Epithelial cell of prostate (primary cell): ENCODE measurements at regions not wholly inside any gene's neighbourhood (a gene's known extent, or its start where the extent isn't known, plus 50 kb on each side); places are given as distances from the start of the nearest gene placed in this dataset.

ENCODE experiments used
- DNase-seq: peaks from one replicate; pipeline ENCODE4 v3.0.0-alpha.2; 2011; ENCODE audit warnings: low read depth, low spot score
- H3K27ac ChIP-seq: fragments of 450-650 bp; 2 replicates; pipeline ENCODE4 v1.5.1; 2017; ENCODE audit warnings: mild to moderate bottlenecking

DNA sequence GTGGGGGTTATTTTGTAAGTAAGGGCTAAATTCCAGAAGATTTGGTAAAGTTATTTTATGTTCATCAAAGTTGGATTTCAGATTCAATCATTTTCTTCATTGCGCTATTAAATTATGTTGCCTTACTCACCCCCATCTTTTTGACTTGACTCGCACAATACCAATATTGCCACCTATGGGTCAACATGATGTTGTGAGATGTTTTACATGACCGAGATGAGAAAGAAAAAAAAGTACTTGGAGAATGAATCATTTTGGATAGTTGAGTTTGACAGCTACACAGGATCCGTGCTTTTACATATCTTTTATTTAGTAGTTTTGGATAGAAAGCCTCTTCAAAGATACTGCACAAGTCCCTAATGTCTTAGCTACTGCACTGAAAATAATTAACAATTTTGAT lies 224.2 kb upstream of the EMCN start:
- no peak overlapping the region for H3K27ac ChIP-seq
- DNase-seq = peak; percentile 22

DNA sequence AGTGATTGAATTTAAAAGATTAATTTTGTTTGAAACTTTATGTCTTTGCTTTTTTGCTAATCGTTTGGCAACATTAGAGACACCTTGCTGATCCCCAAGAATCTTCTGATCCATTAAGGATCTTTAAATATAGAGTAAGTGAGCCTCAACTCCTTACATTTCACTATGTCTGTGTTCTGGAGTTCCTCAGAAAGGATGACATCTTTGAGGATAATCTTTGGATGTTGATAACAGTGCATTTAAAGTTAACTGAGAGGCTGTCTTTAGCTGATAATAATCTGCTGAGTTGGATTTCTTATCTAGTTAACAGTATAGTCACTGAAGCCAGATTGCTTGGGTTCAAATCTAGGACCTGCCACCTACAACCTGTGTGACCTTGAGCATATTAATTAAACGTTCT lies 221.6 kb upstream of the EMCN start:
- H3K27ac ChIP-seq = no peak overlapping the region
- DNase-seq = no peak

DNA sequence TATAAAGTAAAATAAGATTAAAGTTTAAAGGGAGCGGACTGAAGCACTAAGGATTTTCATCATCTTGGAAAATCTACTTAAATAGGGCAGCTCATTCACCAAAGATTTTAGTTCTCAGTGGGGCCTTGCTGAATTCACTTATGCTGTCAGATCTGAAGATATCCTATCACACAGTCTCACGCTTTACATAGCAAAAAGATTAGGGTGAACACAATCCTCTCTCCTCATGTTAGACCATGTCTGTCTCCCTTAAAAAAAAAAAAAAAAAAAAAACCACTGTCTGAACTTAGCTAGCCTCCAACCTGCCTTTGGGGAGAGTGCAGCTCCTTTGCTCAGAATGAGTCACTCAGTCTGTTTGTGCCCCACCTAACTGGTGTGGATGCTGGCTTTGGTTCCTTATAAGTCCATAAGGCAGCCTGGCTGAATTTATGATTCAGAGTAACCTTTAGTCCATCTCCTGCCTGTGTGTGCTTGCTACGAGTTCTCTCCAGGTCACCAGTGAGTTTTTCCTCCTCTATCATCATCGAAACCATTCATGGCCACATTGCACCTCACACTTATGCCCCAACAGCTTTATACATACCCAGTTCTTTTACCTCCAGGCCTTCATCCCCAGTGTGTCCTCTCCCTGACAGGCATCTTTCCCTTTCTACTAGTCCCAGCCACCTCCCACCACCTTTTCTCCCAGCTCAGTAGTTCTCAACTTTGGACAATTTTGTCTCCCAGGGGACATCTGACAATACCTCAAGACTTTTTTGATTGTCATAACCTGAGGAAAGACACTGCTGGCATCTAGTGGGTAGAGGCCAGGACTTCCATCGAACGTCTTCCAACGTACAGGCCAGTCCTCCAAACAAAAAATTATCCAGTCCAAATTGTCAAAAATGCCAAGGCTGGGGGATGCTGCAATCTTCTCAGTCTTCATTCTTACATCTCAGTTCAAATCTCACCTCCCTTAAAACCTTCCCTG lies 220.7 kb upstream of the EMCN start:
- H3K27ac ChIP-seq = peak overlapping the region; percentile 76
- DNase-seq = peak; percentile 96

DNA sequence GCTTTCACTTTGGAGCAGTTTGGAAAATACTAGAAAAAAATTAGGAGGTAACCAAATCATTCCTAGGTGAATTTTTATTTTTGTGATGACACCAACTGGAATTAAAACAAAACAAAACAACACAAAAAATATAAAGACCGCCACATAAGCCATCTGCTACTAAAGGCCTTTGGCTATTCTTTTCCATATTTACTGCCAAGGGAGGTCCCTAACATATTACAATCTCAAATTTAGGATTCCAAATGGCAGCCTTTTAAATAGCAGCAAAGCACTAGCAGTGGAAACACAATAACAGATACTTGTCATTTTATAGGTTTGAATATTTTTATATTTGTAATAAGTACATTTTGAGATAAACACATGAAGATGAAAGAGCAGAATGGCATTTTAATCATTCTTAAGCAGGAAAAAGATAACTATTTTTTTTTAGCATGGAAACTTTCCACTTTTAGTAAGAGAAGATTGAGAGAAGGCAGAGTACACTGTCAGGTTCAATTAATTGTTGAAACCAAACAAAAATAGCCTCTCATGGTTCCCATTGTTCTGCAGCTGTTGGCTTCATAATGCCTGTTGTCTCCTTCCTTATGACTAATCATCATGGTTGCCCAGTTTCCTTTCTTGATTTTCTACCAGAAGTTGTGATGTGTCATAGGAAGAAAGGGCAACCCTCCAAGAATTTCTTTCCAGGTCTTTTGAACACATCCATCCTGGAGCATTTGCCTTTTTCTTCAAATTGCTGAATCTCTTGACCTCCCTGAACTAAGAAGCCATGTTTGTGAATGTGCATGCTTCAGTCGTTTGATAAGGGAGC lies 219.0 kb upstream of the EMCN start:
- peak; percentile 75 for DNase-seq

DNA sequence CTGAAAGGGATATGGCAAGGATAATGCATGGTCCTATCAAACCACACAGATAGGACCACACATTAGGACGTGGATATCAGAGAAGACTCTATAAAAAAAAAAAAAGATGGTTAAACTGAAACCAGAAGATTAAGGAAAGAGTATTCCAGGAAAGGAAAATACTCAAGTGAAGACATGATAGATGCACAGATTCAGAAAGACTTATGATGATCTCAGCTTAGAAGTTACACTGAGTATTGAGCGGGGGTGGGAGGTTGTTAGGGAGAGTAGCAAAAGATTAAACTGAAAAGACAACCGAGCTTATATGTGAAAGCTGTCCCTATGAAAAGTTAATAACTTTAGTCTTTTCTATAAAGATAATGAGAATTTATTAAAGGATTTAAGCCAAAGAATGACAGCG lies 211.0 kb upstream of the EMCN start:
- no peak for DNase-seq
- H3K27ac ChIP-seq = no peak overlapping the region

More for the DNA sequence above, 219.0 kb upstream of the EMCN start:
- peak overlapping the region; percentile 76 for H3K27ac ChIP-seq

DNA sequence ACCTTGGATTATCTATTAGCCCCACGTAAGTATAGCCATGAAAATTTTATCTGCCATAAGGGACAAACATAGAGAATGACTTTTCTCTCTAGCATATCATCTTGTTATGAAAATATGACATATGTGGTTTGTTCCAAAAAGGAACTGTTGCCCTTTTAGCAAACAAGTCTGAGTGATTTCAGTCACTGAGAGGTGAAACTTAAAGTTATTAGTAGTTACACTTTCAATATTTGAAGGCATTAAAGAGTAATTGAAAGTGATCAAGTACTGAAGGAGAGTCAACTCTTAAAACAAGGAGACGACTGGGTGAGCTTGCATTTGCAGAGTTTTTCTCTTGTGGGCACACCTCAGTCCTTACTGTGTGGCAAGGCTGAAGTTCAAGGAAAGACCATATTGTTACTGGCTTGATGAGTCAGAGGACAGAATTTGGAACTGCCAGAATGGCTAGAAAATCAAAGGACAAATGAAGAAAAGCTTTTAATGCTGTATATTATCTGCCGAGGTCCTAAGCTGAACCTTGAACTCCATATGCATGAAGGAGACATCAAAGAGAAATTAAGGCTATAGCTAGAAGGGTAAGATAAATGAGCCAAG lies 205.1 kb upstream of the EMCN start:
- no peak for DNase-seq
- no peak overlapping the region for H3K27ac ChIP-seq

DNA sequence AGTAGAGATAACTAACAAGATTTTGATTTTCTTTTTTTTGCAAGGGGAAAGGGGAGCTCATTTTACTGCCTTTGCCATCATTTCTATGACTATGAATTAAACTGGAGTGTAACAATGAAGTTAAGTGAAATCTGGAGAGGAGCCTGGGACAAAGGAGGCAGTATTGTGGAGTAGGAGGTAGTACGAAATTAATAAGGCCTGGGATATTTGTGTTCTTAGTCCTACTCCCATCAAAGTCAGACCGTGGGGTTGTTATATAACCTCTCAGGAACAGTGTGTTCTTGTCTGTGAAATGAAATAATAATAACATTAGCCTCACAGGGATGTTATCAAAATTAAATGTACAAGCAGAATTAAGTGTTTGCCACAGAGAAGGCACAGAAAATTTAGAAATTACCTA lies 204.3 kb upstream of the EMCN start:
- no peak overlapping the region for H3K27ac ChIP-seq
- no peak for DNase-seq

DNA sequence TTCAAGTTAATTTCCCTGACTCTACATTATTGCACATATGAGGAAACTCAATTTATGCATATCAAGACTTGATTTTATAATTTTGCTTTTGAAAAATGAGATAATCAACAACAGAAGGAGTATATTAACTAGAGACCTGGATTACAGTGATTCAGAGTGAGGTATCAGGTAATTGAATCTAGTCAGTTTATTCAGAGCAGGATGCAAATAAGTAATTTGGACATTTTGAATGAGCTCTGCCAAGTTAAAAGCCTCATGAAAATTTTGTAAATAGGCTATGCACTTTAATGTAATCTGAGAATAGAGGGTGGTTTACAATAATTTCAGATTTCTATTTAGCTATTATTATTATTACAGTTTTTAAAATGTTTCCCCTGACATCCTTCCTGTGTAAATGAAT lies 203.7 kb upstream of the EMCN start:
- no peak for DNase-seq
- H3K27ac ChIP-seq = no peak overlapping the region

DNA sequence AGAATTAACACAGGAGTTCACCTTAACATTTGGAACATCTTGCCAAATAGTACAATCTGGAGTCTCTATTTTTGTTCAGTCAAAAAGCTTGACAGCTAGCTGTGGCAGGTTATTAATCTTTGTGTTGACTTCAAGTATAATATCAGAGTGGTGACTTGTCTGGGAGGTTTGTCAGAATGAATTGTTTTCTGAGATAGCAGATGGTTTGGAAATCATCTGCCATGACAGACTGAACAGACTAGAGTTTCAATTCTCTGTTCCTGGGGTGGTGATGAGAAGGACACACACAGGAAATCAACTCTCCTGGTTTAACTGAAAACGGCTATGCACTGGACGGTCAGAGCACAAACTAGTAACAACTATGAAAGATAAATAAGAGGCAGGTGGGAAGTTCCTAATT lies 203.3 kb upstream of the EMCN start:
- no peak overlapping the region for H3K27ac ChIP-seq
- no peak for DNase-seq

DNA sequence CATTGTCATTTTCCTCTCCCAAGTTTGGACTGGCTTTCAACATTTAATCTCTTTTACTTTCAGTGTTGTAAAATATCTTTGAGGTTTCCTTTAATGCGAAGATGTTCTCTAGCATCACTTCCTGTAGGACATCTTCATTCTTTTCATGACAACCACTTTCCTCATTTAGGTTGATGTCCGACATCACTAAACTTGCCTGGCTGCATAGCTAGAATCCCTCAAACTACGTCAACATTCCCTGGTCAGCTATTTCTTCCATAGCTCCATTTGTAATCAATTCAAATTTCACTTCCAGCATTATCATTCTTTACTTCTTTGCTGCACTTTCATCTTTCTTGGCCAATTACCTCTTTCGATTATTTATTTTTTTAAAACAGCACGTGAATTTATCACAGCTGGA lies 198.6 kb upstream of the EMCN start:
- no peak for DNase-seq
- H3K27ac ChIP-seq = no peak overlapping the region

DNA sequence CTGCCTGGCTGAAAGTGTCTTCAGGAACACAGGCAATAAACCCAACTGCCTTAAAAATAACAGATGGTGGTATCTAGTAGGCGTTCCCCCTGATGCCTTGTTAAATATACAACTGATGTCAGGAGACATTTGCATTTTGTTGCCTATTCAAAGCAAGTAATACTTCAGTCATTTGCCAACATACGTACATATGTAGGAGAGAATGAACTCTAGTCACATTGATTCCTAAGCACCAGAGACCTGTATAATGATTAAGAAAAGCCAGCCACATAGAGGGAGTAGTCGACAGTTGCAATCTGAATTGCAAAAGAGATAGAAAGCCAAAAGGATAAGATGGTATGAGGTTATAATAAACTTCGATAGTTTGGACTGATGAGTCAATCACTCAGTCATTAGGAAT lies 191.0 kb upstream of the EMCN start:
- no peak overlapping the region for H3K27ac ChIP-seq
- no peak for DNase-seq

DNA sequence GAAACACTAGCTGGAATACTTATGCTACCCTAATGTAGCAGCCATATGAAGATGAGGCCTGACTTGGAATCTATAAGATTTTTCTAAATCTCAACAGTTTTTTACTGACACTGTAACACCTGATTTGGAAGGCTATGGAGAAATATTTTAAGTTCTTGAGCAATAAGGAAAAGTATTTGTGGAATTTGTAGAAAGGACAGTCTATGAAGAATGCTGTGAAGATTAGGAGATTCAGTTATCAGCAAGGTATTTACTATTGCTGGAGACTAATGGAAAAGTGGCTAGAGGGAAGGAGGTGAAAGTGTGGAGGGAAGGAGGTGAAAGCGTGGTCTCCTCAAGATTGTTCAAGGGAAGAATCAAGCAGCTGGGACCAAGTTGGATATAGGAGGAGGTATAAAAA lies 190.0 kb upstream of the EMCN start:
- H3K27ac ChIP-seq = no peak overlapping the region
- no peak for DNase-seq

DNA sequence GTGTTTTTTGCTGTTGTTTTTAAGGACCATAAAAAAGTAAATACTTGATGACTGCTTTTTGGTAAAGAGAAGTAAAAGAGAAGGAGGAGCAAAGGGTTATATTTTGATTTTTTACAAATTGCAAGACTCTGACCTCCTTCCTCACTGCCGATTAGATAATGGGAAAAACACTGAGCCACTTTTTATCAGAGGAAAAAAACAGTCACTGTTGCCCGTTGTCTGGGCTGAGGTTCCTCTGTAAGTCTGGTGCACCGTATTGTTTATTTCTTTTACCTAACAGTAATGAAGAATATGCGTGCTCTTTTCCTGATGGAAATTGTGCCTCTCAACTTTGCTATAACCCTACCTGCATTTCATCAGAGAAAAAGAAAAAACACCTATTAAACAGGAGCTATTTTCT lies 178.7 kb upstream of the EMCN start:
- no peak overlapping the region for H3K27ac ChIP-seq

DNA sequence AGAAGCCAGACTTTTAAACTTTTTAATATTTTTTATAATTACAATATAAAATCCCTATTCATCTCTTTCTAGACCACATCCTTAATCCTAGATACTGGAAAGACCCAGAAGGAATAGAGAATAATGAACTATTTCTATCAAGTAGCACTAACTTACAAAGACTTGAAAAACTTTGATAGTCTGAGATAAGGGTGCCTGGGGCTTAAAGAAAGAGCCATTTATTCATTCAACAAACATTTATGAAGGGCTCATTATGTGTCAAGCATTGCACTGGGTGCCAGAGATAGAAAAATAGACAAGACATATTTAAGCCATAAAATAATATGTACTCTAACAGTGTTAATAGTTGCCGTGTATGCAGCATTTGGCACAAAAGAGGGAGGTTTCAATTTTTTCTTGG lies 178.0 kb upstream of the EMCN start:
- DNase-seq = no peak
- no peak overlapping the region for H3K27ac ChIP-seq

More for the DNA sequence above, 178.7 kb upstream of the EMCN start:
- no peak for DNase-seq

DNA sequence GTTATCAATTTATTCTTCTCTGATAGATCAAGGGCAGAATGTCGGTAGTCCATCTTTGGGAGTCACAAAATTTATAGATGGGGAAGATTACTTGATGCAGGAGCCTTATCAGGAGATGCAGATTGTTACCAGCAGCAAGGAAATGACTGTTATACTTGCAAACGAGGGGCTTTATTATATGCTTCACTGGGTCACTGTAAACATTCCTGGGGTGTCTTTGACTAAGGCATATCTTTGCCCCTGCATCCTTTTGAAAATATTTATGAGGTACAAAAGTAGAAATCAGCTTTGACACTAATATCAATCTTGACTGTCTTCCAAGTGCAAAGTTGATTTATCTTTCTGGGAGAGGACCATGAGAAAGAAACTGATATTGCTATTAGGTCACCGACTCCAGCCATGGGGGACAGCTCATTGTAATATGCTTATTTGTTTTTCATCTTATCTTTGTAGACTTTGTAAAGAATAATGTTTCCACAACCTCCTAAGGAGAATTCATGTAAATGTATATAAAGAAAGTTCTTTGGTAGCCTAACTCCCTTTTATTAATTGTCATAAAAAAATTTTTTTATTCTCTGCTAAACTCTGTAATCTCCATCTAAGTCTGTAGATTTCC lies 177.3 kb upstream of the EMCN start:
- DNase-seq = no peak
- no peak overlapping the region for H3K27ac ChIP-seq

DNA sequence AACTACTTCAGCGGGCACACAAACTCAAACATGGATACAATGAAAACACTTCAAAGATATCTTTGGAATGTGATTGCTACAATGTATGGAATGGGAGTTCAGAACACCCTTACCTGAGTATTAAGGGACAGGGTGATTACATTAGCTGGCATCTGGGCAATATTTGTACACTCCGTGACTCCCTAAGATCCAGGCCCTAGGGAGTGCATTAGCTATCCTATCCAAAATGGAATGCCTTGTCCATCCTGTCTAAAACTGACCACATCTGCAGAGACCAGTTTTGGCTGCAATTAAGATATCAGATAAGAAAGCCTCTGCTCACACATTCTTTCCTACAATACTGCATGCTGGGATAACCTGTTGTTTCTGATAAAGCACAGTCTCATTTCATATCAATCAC lies 176.6 kb upstream of the EMCN start:
- H3K27ac ChIP-seq = no peak overlapping the region
- no peak for DNase-seq

DNA sequence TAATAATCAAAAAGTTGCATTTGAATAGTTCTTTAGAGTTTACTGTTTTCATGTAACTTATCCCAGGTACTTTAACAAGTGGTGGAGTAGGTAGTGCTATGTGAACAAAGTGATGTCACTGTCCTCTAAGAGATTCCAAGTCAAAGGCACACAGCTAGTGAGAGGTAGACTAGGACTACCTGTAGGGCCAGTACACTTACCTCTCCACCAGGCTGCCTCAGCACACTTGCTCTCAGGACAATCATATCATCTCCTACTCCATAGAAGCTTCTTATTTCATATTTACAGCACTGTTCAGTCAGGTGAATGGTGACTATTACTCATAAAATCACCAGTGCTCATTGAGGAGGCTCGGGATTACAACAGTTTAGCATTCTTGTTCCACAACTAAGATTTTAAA lies 173.0 kb upstream of the EMCN start:
- no peak overlapping the region for H3K27ac ChIP-seq
- DNase-seq = no peak

DNA sequence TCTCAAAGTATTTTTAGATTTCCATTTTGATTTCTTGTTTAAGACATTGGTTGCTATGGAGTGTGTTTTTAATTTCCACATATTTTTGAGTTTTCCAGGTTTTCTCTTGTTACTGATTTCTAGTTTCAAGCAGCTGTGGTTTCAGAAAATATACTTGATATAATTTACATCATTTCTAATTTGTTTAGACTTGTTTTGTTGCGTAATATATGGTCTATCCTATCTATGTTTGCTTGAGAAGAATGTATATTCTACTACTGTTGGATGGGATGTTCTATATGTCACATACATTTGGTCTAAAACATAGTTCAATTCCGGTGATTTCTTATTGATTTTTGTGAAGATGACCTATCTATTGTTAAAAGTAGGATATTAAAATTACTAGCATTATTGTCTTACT lies 170.5 kb upstream of the EMCN start:
- no peak overlapping the region for H3K27ac ChIP-seq
- no peak for DNase-seq

DNA sequence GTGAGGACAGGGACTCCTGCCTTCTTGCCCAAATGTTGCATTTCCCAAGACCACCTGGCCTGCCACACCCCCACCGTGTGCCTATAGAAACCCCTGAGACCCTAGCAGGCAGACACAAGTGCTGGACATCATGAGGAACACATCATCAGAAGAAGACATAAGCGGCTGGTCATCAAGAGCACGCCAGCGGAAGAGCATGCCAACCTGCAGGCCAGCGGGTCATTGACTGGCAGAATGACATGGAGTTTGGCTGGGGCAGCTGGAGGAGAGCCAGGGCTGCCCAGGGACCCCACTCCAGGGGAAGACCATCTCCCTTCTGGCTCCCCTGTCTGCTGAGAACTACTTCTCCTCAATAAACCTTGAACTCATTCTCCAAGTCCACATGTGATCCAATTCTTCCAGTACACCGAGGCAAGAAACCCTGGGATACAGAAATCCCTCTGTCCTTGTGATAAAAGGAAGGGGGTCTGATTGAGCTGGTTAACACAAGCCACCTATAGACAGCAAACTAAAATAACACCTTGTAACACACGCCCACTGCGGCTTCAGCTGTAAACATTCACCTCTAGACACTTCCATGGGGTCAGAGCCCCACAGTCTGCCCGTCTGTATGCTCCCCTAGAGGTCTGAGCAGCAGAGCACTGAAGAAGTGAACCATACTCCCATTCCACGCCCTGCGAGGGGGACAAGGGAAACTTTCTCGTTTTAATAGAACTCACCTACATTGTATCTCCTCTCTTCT lies 164.8 kb upstream of the EMCN start:
- no peak overlapping the region for H3K27ac ChIP-seq
- DNase-seq = no peak

DNA sequence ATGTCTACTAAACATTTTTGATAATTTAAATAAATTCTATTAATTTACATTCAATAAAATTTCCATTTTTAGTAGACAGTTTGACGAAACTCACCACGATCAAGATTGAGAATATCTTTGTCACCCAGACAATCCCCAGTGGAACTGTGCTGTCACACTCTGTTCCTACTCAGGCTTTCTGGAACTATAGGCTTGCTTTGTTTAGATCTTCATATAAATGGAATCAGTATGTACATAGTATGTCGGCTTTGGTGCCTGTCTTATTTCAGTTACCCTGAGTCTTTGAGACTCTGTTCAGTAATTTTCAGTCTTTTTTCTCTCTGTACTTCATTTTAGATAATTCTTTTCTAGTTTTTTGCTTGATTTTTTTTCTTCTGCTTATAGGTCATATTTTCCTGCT lies 163.5 kb upstream of the EMCN start:
- no peak overlapping the region for H3K27ac ChIP-seq
- DNase-seq = no peak
